ENCODE measurements at regions not wholly inside any gene's neighbourhood (a gene's known extent, or its start where the extent isn't known, plus 50 kb on each side); places are given as distances from the start of the nearest gene placed in this dataset.

- no peak for TF ChIP-seq CTCF (IDR thresholded peaks at IDR 0.05)
- Mint-ChIP-seq H3K9me3 (no peaks in the 10 kb centered on the region), H3K36me3 (ENCODE audit: low read depth) (no peaks in the 10 kb centered on the region), H3K4me1 (peaks cover 26% of the 10 kb centered on the region), H3K27ac (no peak overlapping the region), H3K27me3 (ENCODE audit: low read depth, poor library complexity) (no peaks in the 10 kb centered on the region), H3K4me3 (no peak overlapping the region)
- DNase-seq: no peak
Measured at GRCh38 chr2:217415316-217415715, 555.5 kb upstream of the TNP1 start.

GRCh38 chr2:217414429-217414828 is 554.6 kb upstream of the TNP1 start:
- no peak for DNase-seq
- Mint-ChIP-seq H3K4me1 (peaks cover 29% of the 10 kb centered on the region), H3K4me3 (no peak overlapping the region), H3K9me3 (no peaks in the 10 kb centered on the region), H3K27me3 (ENCODE audit: low read depth, poor library complexity) (no peaks in the 10 kb centered on the region), H3K27ac (no peak overlapping the region), H3K36me3 (ENCODE audit: low read depth) (no peaks in the 10 kb centered on the region)
- TF ChIP-seq CTCF (IDR thresholded peaks at IDR 0.05): no peak

- no peak overlapping the region for H3K4me3 Mint-ChIP-seq
- no peak overlapping the region for H3K27ac Mint-ChIP-seq
- no peak for DNase-seq
- peaks cover 29% of the 10 kb centered on the region for H3K4me1 Mint-ChIP-seq
- no peak for TF ChIP-seq CTCF (IDR thresholded peaks at IDR 0.05)
- H3K9me3 Mint-ChIP-seq: no peaks in the 10 kb centered on the region
- no peaks in the 10 kb centered on the region for H3K36me3 Mint-ChIP-seq (ENCODE audit: low read depth)
- H3K27me3 Mint-ChIP-seq (ENCODE audit: low read depth, poor library complexity): no peaks in the 10 kb centered on the region
Measured at GRCh38 chr2:217413193-217413592, 553.3 kb upstream of the TNP1 start.

GRCh38 chr2:217412721-217413120 is 552.9 kb upstream of the TNP1 start:
- no peak overlapping the region for H3K4me3 Mint-ChIP-seq
- no peak for DNase-seq
- no peaks in the 10 kb centered on the region for H3K36me3 Mint-ChIP-seq (ENCODE audit: low read depth)
- H3K27me3 Mint-ChIP-seq (ENCODE audit: low read depth, poor library complexity): no peaks in the 10 kb centered on the region
- H3K4me1 Mint-ChIP-seq: peaks cover 29% of the 10 kb centered on the region
- no peak overlapping the region for H3K27ac Mint-ChIP-seq
- peaks cover under 1% of the 10 kb centered on the region for H3K9me3 Mint-ChIP-seq
- TF ChIP-seq CTCF (IDR thresholded peaks at IDR 0.05): no peak

GRCh38 chr2:217412277-217412676 is 552.4 kb upstream of the TNP1 start:
- Mint-ChIP-seq H3K36me3 (ENCODE audit: low read depth) (no peaks in the 10 kb centered on the region), H3K9me3 (peaks cover 5% of the 10 kb centered on the region), H3K4me1 (peaks cover 31% of the 10 kb centered on the region), H3K4me3 (no peak overlapping the region), H3K27ac (no peak overlapping the region), H3K27me3 (ENCODE audit: low read depth, poor library complexity) (no peaks in the 10 kb centered on the region)
- DNase-seq: no peak
- TF ChIP-seq CTCF (IDR thresholded peaks at IDR 0.05): no peak

GRCh38 chr2:217410681-217410960 is 550.8 kb upstream of the TNP1 start:
- TF ChIP-seq CTCF (IDR thresholded peaks at IDR 0.05): no peak
- Mint-ChIP-seq H3K9me3 (peaks cover 5% of the 10 kb centered on the region), H3K36me3 (ENCODE audit: low read depth) (no peaks in the 10 kb centered on the region), H3K27ac (no peak overlapping the region), H3K4me1 (peaks cover 35% of the 10 kb centered on the region), H3K27me3 (ENCODE audit: low read depth, poor library complexity) (no peaks in the 10 kb centered on the region), H3K4me3 (no peak overlapping the region)
- DNase-seq: no peak

All from nephron progenitor cell (in vitro differentiated cells).